HCT116 (cell line): ENCODE measurements at regions not wholly inside any gene's neighbourhood (a gene's known extent, or its start where the extent isn't known, plus 50 kb on each side); places are given as distances from the start of the nearest gene placed in this dataset.

Experiments used
- ATAC-seq: fragments of 200-7000 bp; cut with Tn5 transposase; 2 replicates; pipeline ENCODE4 v1.9.1; 2020; ENCODE audit warnings: mild to moderate bottlenecking, moderate library complexity
- BruUV-seq: library from RNA; stranded (reverse); fragments of 400-500 nt; replicated peaks from 2 replicates; lab custom pipeline; 2021; lab: Mats Ljungman, UMichigan
- CTCF ChIA-PET: fragments of 300-600 bp; sonication (Branson Sonifier 250); formaldehyde crosslinking; loops from one replicate; lab custom pipeline; 2021; ENCODE audit warnings: antibody characterized with exemption; lab: Charles Lee
- POLR2A ChIA-PET: fragments of 300-600, 350-600 bp; sonication (Branson Sonifier 250); formaldehyde crosslinking; loops from one replicate; lab custom pipeline; 2021; ENCODE audit warnings: antibody characterized with exemption; lab: Charles Lee
- RAD21 ChIA-PET, 2 experiments: fragments of 300-600 bp; sonication (Branson Sonifier 250); formaldehyde crosslinking; loops; one replicate each; lab custom pipeline; 2023; ENCODE audit warnings: low total read pairs in 2 of 2; ENCODE audit not compliant: uncharacterized antibody in 2 of 2, unreplicated experiment in 2 of 2, low non-redundant PET in 1 of 2; lab: Charles Lee
- DNase-seq: peaks from one replicate; pipeline ENCODE4 v3.0.0-alpha.2; 2010; ENCODE audit warnings: low read depth, low spot score
- H2AFZ ChIP-seq: fragments of 200-600 bp; shearing (Covaris generic), sonication (generic); 2 replicates; pipeline ENCODE4 v1.6.1; 2017; ENCODE audit warnings: low read depth, mixed run types, mixed read lengths, antibody characterized with exemption, low read length; ENCODE audit not compliant: poor library complexity, severe bottlenecking
- H3K27ac ChIP-seq: 2 replicates; pipeline ENCODE4 v1.5.1; 2012; ENCODE audit warnings: low read depth, low read length
- H3K27me3 ChIP-seq: fragments of 200-600 bp; sonication (generic); 2 replicates; pipeline ENCODE4 v1.6.1; 2016; ENCODE audit warnings: mixed run types, low read length, mixed read lengths; ENCODE audit not compliant: insufficient read depth
- H3K36me3 ChIP-seq, 2 experiments: fragments of 200-500 bp in 1 of 2; fragments of 200-600 bp in 1 of 2; sonication (Bioruptor generic) in 1 of 2; sonication (generic) in 1 of 2; 2 replicates each; pipeline versions ENCODE4 v1.5.1 to v1.6.1; 2014 to 2016; ENCODE audit warnings: low read length in 2 of 2, inconsistent platforms in 1 of 2, mixed read lengths in 1 of 2, mixed run types in 1 of 2; ENCODE audit not compliant: insufficient read depth in 2 of 2, control insufficient read depth in 1 of 2
- H3K4me1 ChIP-seq, 2 experiments: fragments of 200-600 bp in 1 of 2; sonication (generic) in 1 of 2; 2 replicates each; pipeline versions ENCODE4 v1.5.1 to v1.6.1; 2012 to 2017; ENCODE audit warnings: low read length in 2 of 2, inconsistent platforms in 1 of 2, mild to moderate bottlenecking in 1 of 2, mixed read lengths in 1 of 2, mixed run types in 1 of 2, moderate library complexity in 1 of 2; ENCODE audit not compliant: insufficient read depth in 2 of 2, control insufficient read depth in 1 of 2
- H3K4me2 ChIP-seq: fragments of 200-600 bp; sonication (generic); 2 replicates; pipeline ENCODE4 v1.6.1; 2017; ENCODE audit warnings: mixed run types, low read length, mixed read lengths
- H3K4me3 ChIP-seq, 2 experiments: fragments of 200-600 bp in 1 of 2; sonication (generic) in 1 of 2; replicated peaks in 1 of 2; 2 replicates each; pipeline ENCODE4 v1.5.1; 2011 to 2016; ENCODE audit warnings: low read length in 2 of 2, control low read depth in 1 of 2, low read depth in 1 of 2, mild to moderate bottlenecking in 1 of 2, mixed read lengths in 1 of 2, mixed run types in 1 of 2
- H3K79me2 ChIP-seq: fragments of 200-600 bp; sonication (generic); 2 replicates; pipeline ENCODE4 v1.6.1; 2017; ENCODE audit warnings: mild to moderate bottlenecking, mixed run types, low read length, moderate library complexity, mixed read lengths; ENCODE audit not compliant: insufficient read depth
- H3K9ac ChIP-seq: fragments of 200-600 bp; sonication (generic); 2 replicates; pipeline ENCODE4 v1.6.1; 2016; ENCODE audit warnings: low read length, mixed read lengths
- H3K9me2 ChIP-seq: fragments of 200-600 bp; sonication (generic), shearing (Covaris generic); 2 replicates; pipeline ENCODE4 v1.6.1; 2017; ENCODE audit warnings: mixed run types, mild to moderate bottlenecking, moderate library complexity; ENCODE audit not compliant: insufficient read depth
- H3K9me3 ChIP-seq, 2 experiments: fragments of 200-500 bp in 1 of 2; fragments of 200-600 bp in 1 of 2; sonication (Bioruptor generic) in 1 of 2; sonication (generic) in 1 of 2; 2 replicates each; pipeline ENCODE4 v1.6.1; 2014 to 2017; ENCODE audit warnings: low read length in 2 of 2, mixed read lengths in 2 of 2, inconsistent platforms in 1 of 2, low read depth in 1 of 2, mild to moderate bottlenecking in 1 of 2, mixed run types in 1 of 2, moderate library complexity in 1 of 2; ENCODE audit not compliant: control insufficient read depth in 1 of 2, insufficient read depth in 1 of 2
- H4K20me1 ChIP-seq: fragments of 200-600 bp; sonication (generic), shearing (Covaris generic); 2 replicates; pipeline ENCODE4 v1.6.1; 2017; ENCODE audit warnings: mixed run types, mild to moderate bottlenecking, moderate library complexity; ENCODE audit not compliant: insufficient read depth
- CEBPB ChIP-seq: IDR thresholded peaks from 2 replicates; pipeline ENCODE4 v1.6.1; 2012; ENCODE audit warnings: low read depth
- EGR1 ChIP-seq: IDR thresholded peaks from 2 replicates; pipeline ENCODE4 v1.6.1; 2012; ENCODE audit warnings: low read depth
- ELF1 ChIP-seq: IDR thresholded peaks from 2 replicates; pipeline ENCODE4 v1.6.1; 2012; ENCODE audit warnings: low read depth, borderline replicate concordance
- EZH2 ChIP-seq: fragments of 200-600 bp; sonication (generic); IDR thresholded peaks from 2 replicates; pipeline ENCODE4 v1.6.1; 2017; ENCODE audit warnings: antibody characterized with exemption, mixed run types
- JUND ChIP-seq: IDR thresholded peaks from 2 replicates; pipeline ENCODE4 v1.6.1; 2012
- POLR2A ChIP-seq: IDR thresholded peaks from 2 replicates; pipeline ENCODE4 v1.7.0; 2011; ENCODE audit warnings: borderline replicate concordance; ENCODE audit not compliant: insufficient read depth, insufficient read length; ENCODE audit errors: extremely low read depth
- POLR2AphosphoS5 ChIP-seq: IDR thresholded peaks from 2 replicates; pipeline ENCODE4 v1.6.1; 2011; ENCODE audit warnings: mild to moderate bottlenecking, low read depth, low read length, moderate library complexity
- RAD21 ChIP-seq: IDR thresholded peaks from 2 replicates; pipeline ENCODE4 v1.6.1; 2012; ENCODE audit warnings: low read depth, mild to moderate bottlenecking
- REST ChIP-seq: IDR thresholded peaks from 2 replicates; pipeline ENCODE4 v1.6.1; 2012; ENCODE audit warnings: low read depth
- SIN3A ChIP-seq: IDR thresholded peaks from 2 replicates; pipeline ENCODE4 v1.6.1; 2012; ENCODE audit warnings: low read depth
- SP1 ChIP-seq: IDR thresholded peaks from 2 replicates; pipeline ENCODE4 v1.6.1; 2012; ENCODE audit warnings: low read depth
- SRF ChIP-seq: IDR thresholded peaks from 2 replicates; pipeline ENCODE4 v1.6.1; 2012; ENCODE audit warnings: low read depth
- TCF7L2 ChIP-seq: IDR thresholded peaks from 2 replicates; pipeline ENCODE4 v1.7.0; 2011; ENCODE audit warnings: borderline replicate concordance, inconsistent platforms; ENCODE audit not compliant: insufficient read depth, insufficient read length; ENCODE audit errors: extremely low read depth
- YY1 ChIP-seq: IDR thresholded peaks from 2 replicates; pipeline ENCODE4 v1.6.1; 2011; ENCODE audit warnings: low read length, low read depth, moderate library complexity, mild to moderate bottlenecking; ENCODE audit not compliant: insufficient replicate concordance; ENCODE audit errors: extremely low read depth
- ZFX ChIP-seq: fragments of 450-650 bp; IDR thresholded peaks from 2 replicates; pipeline ENCODE4 v1.6.1; 2017
- ZNF274 ChIP-seq: fragments of 200-500 bp; sonication (Bioruptor generic); IDR thresholded peaks from 2 replicates; pipeline ENCODE4 v1.6.1; 2014; ENCODE audit warnings: mild to moderate bottlenecking, low read depth, low read length, inconsistent platforms
- intact Hi-C: fragments of 100-400 bp; cut with micrococcal nuclease; formaldehyde crosslinking; loops from 2 replicates; pipeline ENCODE4 v1.10.0; 2022
- TF ChIP-seq, protein P1 (sequence below), 3 experiments: fragments of 200-600 bp in 1 of 3; sonication (generic) in 1 of 3; IDR thresholded peaks in 2 of 3; conservative IDR thresholded peaks in 1 of 3; 2 replicates each; pipeline ENCODE4 v1.5.1; 2012 to 2017; ENCODE audit warnings: low read depth in 2 of 3, low read length in 2 of 3, antibody characterized with exemption in 1 of 3, borderline replicate concordance in 1 of 3, control low read depth in 1 of 3, mild to moderate bottlenecking in 1 of 3, mixed read lengths in 1 of 3, mixed run types in 1 of 3, moderate library complexity in 1 of 3; ENCODE audit not compliant: insufficient read depth in 1 of 3
- TF ChIP-seq, protein P2 (sequence below): IDR thresholded peaks from 2 replicates; pipeline ENCODE4 v1.6.1; 2011; ENCODE audit warnings: mild to moderate bottlenecking, low read length, moderate library complexity; ENCODE audit not compliant: insufficient replicate concordance; ENCODE audit errors: extremely low read depth

- Histone ChIP-seq H3K36me3 (no peaks in the 10 kb centered on the region), H3K27me3 (no peaks in the 10 kb centered on the region), H3K4me3 (no peak overlapping the region), H3K4me2 (no peak overlapping the region), H3K9me3 (peaks cover 9 to 17% of the 10 kb centered on the region in 2 experiments; a peak in 2 of 4 replicates), H3K79me2 (no peaks in the 10 kb centered on the region), H3K4me1 (no peaks in the 10 kb centered on the region), H2AFZ (no peak overlapping the region), H3K27ac (no peak overlapping the region), H4K20me1 (no peaks in the 10 kb centered on the region), H3K9me2 (no peaks in the 10 kb centered on the region), H3K9ac (no peak overlapping the region)
- DNase-seq (no peak), ATAC-seq (no peak)
- intact Hi-C loops, result no loop called here
- ChIA-PET CTCF (no interaction called here), POLR2A (no interaction called here), RAD21 (no interaction called here)
- TF ChIP-seq REST (no peak), EGR1 (no peak), SRF (no peak), RAD21 (no peak), SP1 (no peak), JUND (no peak), ZNF274 (no peak), EZH2 (no peak), SIN3A (no peak), POLR2AphosphoS5 (no peak), YY1 (no peak), ELF1 (no peak), ZFX (no peak), TCF7L2 (no peak), POLR2A (no peak), CEBPB (no peak)
- TF ChIP-seq, protein P1, sequence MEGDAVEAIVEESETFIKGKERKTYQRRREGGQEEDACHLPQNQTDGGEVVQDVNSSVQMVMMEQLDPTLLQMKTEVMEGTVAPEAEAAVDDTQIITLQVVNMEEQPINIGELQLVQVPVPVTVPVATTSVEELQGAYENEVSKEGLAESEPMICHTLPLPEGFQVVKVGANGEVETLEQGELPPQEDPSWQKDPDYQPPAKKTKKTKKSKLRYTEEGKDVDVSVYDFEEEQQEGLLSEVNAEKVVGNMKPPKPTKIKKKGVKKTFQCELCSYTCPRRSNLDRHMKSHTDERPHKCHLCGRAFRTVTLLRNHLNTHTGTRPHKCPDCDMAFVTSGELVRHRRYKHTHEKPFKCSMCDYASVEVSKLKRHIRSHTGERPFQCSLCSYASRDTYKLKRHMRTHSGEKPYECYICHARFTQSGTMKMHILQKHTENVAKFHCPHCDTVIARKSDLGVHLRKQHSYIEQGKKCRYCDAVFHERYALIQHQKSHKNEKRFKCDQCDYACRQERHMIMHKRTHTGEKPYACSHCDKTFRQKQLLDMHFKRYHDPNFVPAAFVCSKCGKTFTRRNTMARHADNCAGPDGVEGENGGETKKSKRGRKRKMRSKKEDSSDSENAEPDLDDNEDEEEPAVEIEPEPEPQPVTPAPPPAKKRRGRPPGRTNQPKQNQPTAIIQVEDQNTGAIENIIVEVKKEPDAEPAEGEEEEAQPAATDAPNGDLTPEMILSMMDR (IDR thresholded peaks at IDR 0.05 in 2 of 3, conservative IDR thresholded peaks at IDR 0.05 in 1 of 3; ENCODE audit: borderline replicate concordance in 1 of 3, insufficient read depth in 1 of 3, low read depth in 2 of 3, low read length in 2 of 3), result no peak
- TF ChIP-seq, protein P2, sequence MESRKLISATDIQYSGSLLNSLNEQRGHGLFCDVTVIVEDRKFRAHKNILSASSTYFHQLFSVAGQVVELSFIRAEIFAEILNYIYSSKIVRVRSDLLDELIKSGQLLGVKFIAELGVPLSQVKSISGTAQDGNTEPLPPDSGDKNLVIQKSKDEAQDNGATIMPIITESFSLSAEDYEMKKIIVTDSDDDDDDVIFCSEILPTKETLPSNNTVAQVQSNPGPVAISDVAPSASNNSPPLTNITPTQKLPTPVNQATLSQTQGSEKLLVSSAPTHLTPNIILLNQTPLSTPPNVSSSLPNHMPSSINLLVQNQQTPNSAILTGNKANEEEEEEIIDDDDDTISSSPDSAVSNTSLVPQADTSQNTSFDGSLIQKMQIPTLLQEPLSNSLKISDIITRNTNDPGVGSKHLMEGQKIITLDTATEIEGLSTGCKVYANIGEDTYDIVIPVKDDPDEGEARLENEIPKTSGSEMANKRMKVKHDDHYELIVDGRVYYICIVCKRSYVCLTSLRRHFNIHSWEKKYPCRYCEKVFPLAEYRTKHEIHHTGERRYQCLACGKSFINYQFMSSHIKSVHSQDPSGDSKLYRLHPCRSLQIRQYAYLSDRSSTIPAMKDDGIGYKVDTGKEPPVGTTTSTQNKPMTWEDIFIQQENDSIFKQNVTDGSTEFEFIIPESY, result no peak
- BruUV-seq, result no TSS peak
These were observed 1657.0 kb upstream of the PRR20A start for GRCh38 chr13:55483626-55484158.
